ENCODE measurements at regions not wholly inside any gene's neighbourhood (a gene's known extent, or its start where the extent isn't known, plus 50 kb on each side); places are given as distances from the start of the nearest gene placed in this dataset.
A peak's percentile ranks its signal among the peaks of the same experiment; 100 is the strongest.
"Not testable (repeated sequence)": the region's sequence is repeated elsewhere in the genome, so short reads cannot be mapped to it uniquely, and the experiment has no call there.

DNA sequence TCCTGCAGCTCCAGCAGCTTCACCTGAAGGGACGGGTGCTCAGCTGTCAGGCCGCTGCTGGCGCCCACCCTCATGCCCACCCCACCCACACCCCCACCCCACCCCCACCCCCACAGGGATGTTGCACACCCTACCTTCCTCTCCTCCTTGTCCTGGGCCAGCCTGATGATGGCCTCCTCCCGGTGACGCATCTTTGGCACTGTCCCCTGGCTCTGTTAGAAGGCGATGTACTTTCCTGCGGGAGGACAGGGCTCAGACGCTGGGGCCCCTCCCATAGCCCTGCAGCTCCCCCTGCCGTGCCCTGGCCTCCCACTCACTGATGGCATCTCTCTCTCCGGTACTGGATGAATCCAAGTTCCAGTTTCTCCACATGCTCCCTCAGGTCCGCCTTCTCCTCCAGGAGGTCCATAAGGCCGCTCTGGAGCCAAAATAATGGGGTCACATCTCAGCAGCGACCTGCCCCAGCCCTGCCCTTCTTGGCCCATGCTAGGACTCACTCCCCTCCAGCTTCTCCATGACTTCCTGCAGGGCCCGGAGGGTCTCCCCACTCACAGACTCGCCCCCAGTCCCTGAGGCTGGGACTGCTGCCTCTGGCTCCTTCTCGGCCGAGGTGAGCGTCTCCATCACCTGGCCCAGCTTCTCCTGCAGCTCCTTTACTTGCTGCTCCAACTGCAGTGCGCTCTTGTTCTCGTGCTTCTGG, 55.2 kb downstream of the GOLGA8B start:
- not testable (repeated sequence) for H3K4me3 ChIP-seq (ENCODE audit: low read depth, low read length); DNase-seq (ENCODE audit: low read depth)

DNA sequence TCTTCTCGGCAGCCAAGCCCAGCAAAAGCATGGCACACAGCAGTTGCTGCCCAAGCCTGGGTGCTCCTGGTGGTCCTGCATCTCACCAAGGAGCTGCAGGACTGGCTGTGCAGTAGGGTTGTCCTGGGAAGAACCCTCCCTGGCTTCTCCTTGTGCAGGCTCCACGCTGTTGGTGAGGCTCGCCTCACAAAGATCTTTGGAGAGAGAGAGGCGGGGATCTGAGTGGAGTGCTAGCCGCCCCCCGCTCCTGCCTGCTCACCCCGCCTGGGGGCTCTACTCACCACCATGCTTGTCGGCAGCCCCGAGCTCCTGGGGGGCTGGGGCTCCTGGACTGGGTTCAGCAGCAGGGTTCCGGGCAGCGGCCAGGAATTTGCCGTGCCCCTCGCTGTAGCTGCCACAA, 55.8 kb downstream of the GOLGA8B start:
- H3K4me3 ChIP-seq (ENCODE audit: low read depth, low read length); DNase-seq (ENCODE audit: low read depth): not testable (repeated sequence)

DNA sequence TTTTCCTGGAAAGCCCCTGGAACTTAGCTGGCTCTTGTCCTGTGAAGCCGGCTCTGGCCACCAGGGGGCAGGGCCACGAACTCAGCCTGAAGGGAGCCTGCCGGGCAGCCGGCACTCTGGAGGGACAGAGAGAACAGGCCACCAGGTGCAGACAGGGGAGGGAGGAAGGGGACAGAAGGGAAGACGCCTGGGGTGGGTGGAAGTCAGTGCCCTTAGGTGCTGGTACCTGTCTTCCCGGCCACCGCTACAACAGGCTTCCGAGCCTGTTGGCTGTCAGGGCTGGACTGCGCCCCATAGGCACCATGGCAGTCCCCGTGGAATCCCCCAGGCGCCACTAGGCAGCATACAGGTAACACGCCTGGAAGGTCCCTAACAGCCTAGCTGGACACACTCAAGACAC, 59.6 kb downstream of the GOLGA8B start:
- not testable (repeated sequence) for H3K4me3 ChIP-seq (ENCODE audit: low read depth, low read length); DNase-seq (ENCODE audit: low read depth)

DNA sequence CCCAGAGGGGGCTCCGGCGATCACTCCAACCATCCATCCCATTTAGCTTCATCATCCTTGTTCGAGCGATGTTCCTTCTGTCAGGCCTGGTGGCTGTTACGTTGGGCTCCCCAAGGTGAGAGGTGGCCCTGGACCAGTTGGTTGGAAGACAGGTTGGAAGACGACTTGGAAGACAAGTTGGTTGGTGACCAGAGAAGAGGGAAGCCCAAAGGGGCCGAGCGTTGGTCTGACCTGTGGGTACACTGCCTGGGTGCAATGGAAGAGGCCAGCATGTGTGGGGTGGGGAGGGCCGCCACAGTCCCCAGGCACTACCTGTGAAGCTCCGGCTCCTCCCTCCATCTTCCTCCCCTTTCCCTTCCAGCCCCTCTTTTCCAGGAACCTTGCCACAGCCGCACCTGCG, 60.9 kb downstream of the GOLGA8B start:
- not testable (repeated sequence) for DNase-seq (ENCODE audit: low read depth); H3K4me3 ChIP-seq (ENCODE audit: low read depth, low read length)

DNA sequence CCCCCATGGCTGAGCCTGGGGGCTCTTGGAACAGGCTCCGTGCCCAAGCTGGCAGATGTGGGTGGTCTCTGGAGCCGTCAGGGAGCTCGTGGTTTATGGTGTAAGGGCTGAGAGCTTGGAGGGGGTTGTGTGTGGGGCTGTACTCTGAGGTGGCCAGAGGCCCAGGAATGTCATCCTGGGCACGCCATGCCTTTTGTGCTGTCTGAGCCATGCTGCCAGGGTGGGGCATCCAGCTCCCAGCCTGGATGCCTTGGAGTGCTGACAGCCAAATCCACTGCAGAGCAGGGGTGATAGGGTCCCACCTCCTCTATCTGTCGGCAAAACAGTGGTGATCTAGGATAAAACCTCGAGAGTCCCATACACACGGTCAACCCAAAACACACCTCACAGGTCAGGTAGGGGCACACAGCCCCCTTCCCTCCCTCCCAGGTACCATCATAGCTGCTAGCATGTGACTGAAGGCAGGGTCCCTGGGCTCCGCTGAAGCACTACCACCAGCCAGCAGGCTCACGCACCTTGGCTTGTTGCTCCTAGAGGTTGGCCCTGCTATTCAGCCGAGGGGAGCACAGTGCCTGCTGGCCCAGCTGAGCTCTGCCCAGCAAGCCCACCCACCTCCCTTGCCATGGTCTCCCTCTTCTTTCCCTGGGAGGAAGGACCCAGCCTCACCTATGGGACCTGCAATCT, 61.5 kb downstream of the GOLGA8B start:
- not testable (repeated sequence) for H3K4me3 ChIP-seq (ENCODE audit: low read depth, low read length); DNase-seq (ENCODE audit: low read depth)

DNA sequence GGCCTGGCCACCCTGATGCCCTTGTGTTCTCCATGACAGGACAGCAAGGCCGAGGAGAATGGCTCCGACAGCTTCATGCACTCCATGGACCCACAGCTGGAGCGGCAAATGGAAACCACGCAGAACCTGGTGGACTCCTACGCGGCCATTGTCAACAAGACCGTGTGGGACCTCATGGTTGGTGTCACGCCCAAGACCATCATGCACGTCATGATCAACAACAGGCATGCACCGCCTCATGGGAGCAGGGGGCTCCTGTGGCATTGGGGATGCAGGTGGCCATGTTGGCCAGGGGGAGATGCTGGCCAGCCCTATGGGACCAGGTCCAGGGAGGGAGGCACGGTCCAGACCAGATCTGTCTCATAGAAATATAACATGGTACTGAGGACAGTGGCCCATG, 62.9 kb downstream of the GOLGA8B start:
- TF ChIP-seq, protein P1, sequence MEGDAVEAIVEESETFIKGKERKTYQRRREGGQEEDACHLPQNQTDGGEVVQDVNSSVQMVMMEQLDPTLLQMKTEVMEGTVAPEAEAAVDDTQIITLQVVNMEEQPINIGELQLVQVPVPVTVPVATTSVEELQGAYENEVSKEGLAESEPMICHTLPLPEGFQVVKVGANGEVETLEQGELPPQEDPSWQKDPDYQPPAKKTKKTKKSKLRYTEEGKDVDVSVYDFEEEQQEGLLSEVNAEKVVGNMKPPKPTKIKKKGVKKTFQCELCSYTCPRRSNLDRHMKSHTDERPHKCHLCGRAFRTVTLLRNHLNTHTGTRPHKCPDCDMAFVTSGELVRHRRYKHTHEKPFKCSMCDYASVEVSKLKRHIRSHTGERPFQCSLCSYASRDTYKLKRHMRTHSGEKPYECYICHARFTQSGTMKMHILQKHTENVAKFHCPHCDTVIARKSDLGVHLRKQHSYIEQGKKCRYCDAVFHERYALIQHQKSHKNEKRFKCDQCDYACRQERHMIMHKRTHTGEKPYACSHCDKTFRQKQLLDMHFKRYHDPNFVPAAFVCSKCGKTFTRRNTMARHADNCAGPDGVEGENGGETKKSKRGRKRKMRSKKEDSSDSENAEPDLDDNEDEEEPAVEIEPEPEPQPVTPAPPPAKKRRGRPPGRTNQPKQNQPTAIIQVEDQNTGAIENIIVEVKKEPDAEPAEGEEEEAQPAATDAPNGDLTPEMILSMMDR (conservative IDR thresholded peaks at IDR 0.05; ENCODE audit: low read depth, low read length): no peak
- H3K4me3 ChIP-seq (ENCODE audit: low read depth, low read length): no peak overlapping the region

DNA sequence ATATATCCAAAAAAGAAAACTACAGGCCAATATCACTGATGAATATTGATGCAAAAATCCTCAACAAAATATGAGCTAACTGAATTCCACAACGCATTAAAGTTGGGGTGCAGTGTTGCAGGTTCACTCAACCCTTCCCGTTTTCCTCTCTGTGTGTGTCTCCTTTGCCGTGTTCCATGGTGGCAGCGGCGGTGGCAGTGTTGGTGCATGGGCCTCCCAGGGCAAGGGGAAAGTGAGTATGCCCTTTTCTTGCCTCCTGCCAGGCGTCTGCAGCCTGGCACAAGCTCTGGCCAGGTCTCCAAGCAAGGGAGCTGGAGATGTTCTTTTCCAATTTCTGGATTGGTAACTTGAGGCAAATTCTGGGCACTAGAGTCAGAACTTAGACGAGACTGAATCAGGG, 63.4 kb downstream of the GOLGA8B start:
- DNase-seq (ENCODE audit: low read depth): not testable (repeated sequence)

More for the DNA sequence above, 62.9 kb downstream of the GOLGA8B start:
- no peak for DNase-seq (ENCODE audit: low read depth)

DNA sequence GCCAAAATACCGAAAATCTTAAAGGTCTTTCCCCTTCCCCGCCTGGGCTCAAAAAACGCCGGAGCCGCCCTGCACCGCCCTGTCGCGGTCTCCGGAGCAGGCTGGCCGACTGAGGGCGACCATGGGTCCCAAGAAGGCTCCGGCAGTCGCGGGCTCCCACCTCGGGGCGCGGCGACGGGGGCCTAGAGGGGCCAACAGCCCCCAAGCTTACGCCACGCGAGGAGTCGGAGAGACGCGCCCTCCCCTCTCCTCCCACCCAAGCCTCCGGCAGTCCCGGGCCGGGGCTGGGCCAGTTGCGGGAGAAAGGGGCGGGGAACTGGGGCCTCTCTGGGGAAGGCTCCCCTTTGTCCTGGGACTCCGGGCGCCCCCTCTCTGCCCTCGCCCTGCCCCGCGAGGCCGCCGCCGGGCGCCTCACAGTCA, 69.2 kb downstream of the GOLGA8B start:
- H3K4me3 ChIP-seq (ENCODE audit: low read depth, low read length): peak overlapping the region; percentile 66
- TF ChIP-seq, protein P1 (conservative IDR thresholded peaks at IDR 0.05; ENCODE audit: low read depth, low read length): no peak
- DNase-seq (ENCODE audit: low read depth): no peak

More for the DNA sequence above, 63.4 kb downstream of the GOLGA8B start:
- not testable (repeated sequence) for H3K4me3 ChIP-seq (ENCODE audit: low read depth, low read length)

DNA sequence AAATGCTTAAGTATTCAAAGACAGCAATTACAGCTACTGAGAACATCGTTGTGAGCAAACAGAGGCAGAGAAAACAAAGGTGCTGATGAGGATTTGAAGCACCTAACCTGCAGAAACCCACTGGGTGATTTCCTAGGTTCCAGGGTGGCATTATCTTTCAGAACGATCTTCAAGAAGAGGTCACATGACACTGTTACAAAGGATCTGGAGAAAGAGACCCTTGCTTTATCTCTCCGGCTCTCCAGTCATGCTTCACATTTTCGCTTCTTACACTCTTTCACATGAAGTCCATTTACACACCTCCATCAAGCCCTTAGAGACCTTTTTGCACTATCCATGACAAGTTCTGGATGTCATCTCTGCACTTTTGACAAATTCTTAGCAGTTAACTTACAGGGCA, 70.8 kb downstream of the GOLGA8B start:
- TF ChIP-seq, protein P1 (conservative IDR thresholded peaks at IDR 0.05; ENCODE audit: low read depth, low read length): no peak
- H3K4me3 ChIP-seq (ENCODE audit: low read depth, low read length): no peak overlapping the region
- DNase-seq (ENCODE audit: low read depth): no peak

DNA sequence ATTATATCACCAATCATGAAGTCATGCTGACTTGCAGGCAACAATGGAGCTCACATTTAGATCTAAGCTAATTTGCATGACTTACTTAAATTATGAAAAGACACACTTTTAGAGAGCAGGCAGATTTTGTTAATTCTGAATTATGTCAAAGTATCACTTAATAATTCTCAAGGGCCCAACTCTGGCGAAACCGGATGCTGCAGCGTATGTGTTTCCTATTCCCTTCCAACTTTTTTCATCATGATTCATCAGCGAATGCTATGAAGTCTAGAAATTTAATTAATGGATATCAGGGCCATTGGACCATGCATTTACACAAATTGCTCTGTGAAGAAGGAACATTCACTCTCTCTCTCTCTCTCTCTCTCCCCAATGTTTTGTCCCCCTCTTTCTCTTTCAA, 63.5 kb upstream of the GOLGA8A start:
- no peak overlapping the region for H3K4me3 ChIP-seq (ENCODE audit: low read depth, low read length)
- TF ChIP-seq, protein P1 (conservative IDR thresholded peaks at IDR 0.05; ENCODE audit: low read depth, low read length): no peak
- no peak for DNase-seq (ENCODE audit: low read depth)

All from epithelial cell of proximal tubule (primary cell).